EH (cell line): ENCODE measurements at regions not wholly inside any gene's neighbourhood (a gene's known extent, or its start where the extent isn't known, plus 50 kb on each side); places are given as distances from the start of the nearest gene placed in this dataset.

Source experiments
- DNase-seq: peaks from one replicate; pipeline ENCODE4 v3.0.0-alpha.2; 2015; ENCODE audit warnings: low read depth

DNA sequence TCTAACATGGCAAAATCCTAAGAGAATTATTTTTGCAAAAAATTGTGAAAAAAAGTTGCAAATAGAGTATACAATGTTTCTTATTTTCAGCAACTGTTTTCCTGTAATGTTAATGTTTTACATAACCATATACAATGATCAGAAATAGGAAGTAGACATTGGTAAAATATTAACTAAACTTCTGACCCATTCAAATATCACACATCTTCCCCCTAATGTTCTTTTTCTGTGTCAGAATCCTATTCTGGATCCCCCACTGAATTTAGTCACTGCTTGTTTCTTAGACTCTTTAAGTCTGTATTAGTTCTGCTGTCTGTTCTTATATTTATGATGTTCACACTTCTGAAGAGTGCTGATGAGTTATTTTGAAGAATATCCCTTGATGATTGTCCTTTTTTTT is 62.0 kb downstream of the HFE start:
- no peak for DNase-seq

DNA sequence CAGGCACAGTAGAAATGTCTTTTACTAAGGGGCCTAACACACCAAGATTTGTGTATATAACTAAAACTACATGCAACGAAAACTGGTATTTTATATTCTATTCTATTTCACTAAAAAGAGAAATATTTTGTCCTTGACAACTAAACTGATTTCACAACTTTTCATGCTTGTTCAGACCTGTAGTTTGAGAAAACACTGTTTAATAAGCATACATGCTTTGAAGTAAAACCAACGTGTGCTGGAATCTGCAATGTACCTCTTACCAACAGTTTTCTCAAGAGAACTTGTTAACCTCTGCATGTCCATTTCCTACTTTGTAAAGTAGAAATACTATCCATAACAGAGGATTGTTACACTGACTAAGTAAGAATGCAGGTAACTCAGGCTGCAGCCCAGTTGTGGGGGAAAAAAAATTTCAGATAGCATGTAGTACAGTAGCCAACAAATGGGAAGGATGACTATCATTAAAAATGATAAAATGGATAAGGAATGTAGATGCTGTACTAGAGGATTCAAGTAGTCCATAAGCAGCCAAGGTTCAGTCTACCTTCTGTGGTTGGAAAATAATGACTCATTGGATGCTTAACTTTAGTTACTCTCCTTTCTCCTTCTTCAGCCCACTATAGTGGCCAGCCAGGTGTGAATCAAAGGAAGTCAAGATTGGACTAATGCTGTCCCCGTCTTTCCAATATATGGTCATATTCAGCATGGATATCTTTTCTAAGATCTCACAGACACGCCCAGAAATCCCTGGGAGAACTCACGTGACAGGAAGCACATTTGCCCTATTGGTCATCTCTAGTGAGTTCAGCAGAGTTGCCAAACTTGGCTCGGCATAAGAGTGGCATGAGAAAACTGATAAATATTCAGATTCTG is 65.2 kb downstream of the HFE start:
- peak; percentile 13 for DNase-seq

DNA sequence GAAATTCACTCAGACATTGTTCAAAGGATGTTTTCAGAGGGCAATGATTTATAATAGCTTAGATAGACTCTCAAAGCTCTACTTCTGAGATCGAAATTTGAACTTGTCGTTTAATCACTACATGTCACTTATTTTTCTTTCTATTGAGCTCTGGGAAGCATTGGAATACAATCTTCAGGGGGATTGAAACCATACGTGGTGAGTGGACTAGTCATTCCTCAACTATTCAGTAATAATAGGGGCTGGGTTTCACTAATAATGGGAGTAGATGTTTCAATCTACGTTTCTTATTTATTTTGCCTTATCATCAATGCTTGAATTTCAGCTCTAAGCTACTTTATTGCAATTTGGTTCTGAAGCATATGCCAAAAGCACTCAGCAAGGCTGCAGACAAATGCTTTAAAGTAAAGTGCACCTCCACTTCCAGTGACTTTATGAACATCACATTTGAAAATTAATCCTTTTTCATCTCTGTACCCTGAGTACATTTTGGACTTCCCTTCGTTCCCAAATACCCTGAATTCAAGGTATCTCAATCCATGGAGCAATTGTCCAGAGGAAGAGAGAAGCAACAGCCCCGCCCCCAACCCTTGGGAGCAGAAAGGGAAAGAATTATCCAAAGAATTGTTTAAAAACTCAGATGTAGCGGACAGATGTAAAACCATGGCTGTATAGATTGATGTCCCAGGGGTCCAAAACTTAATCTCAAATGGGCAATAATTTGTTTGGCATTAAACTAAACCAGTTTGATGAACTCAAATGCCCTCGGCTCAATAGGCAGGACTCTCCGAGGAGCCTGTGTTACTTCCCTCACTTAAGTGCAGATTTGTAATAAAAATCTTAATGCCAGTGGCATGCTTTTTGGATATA is 68.1 kb downstream of the HFE start:
- peak; percentile 37 for DNase-seq

DNA sequence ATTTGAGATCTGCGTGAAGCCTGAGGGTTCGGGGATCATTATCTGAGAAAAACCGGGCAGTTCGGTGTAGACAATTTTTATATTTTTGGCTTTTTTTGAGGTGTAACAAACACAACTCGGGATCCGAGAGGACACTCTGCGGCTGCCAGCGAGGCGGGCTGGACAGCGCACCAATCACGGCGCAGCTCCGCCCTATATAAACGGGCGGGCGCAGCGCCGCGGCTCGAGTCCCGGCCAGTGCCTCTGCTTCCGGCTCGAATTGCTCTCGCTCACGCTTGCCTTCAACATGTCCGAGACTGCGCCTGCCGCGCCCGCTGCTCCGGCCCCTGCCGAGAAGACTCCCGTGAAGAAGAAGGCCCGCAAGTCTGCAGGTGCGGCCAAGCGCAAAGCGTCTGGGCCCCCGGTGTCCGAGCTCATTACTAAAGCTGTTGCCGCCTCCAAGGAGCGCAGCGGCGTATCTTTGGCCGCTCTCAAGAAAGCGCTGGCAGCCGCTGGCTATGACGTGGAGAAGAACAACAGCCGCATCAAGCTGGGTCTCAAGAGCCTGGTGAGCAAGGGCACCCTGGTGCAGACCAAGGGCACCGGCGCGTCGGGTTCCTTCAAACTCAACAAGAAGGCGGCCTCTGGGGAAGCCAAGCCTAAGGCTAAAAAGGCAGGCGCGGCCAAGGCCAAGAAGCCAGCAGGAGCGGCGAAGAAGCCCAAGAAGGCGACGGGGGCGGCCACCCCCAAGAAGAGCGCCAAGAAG is 69.0 kb downstream of the HFE start:
- DNase-seq, result peak; percentile 91

DNA sequence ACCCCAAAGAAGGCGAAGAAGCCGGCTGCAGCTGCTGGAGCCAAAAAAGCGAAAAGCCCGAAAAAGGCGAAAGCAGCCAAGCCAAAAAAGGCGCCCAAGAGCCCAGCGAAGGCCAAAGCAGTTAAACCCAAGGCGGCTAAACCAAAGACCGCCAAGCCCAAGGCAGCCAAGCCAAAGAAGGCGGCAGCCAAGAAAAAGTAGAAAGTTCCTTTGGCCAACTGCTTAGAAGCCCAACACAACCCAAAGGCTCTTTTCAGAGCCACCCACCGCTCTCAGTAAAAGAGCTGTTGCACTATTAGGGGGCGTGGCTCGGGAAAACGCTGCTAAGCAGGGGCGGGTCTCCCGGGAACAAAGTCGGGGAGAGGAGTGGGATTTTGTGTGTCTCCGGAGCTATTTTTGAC is 69.6 kb downstream of the HFE start:
- DNase-seq, result peak; percentile 63

DNA sequence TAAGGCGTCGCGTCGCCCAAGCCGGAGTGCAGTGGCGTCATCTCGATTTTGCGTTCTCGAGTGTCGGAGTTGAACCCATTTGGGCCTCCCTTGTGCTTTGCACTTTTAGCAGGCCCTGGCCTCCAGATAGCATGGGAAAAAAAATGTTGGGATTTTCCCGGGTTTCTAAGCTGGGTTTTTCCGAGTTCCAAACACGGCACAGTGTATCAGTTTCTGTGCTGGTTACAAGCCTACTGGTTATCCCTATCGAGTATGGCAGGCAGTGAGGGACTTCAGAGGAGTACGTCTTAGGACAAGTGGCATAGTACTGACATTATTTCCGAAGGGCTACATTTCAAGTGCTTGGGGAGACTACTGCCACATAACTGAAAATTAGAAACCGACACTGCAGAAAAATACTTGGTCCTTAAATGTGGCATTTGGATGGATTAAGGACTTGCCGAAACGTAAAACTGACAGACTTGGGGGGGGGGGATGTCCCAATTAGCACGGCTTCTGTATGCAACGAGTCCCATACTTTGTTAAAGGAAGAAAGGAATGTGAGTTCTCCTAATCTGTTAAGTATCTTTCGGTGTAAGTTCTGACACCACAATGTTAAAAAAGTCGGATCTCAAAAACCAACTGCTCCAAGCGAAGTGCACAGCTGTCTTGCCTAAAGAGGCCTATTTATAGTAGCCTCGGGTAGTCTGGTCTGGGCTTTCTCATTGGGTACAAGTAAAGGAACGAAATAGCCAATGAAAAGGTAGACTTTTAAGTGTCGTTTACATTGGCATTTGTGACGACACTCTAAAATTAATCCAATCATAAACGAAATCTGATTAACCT is 70.2 kb downstream of the HFE start:
- DNase-seq, result peak; percentile 98

DNA sequence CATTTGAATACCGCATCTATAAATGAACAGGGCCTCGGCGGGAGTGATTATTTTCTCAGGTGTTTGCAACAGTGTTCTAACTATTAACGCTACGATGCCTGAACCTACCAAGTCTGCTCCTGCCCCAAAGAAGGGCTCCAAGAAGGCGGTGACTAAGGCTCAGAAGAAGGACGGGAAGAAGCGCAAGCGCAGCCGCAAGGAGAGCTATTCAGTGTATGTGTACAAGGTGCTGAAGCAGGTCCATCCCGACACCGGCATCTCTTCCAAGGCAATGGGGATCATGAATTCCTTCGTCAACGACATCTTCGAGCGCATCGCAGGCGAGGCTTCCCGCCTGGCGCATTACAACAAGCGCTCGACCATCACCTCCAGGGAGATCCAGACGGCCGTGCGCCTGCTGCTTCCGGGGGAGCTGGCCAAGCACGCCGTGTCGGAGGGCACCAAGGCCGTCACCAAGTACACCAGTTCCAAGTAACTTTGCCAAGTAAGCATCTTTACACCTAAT is 70.9 kb downstream of the HFE start:
- no peak for DNase-seq

DNA sequence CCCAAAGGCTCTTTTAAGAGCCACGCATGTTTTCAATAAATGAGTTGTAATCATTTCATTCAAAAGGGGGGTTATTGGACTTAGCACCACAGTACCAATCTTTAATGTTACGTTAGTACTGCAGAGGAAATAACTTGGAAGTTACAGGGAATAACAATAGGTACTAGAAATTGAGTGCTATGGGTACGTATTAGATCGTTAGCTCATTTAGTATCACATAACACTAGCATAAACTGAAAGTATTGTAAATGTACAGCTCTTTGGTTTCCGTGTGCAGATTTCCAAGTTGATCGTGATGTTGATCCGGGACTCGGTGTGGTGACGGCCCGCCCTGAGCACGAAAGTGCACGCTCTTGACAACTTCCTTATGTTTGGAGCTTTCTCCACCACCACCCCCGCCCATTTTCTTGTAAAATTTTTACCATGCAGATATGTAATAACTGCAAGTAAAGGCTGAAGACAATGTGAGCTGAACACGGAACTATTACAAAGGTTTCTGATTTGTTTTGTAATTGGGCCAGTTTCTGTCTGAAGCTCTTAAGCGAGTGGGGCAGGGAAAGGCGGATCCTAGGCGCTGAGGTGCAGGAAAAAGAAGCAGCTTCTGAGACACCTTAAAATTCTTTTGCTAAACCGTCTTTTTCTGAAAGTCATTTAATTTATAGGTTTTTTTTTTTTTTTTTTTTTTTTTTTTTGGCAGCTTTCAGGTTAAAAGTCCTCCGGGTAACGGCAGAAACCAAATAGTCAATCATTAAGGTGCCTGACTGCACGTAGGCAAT is 71.5 kb downstream of the HFE start:
- DNase-seq, result peak; percentile 68

DNA sequence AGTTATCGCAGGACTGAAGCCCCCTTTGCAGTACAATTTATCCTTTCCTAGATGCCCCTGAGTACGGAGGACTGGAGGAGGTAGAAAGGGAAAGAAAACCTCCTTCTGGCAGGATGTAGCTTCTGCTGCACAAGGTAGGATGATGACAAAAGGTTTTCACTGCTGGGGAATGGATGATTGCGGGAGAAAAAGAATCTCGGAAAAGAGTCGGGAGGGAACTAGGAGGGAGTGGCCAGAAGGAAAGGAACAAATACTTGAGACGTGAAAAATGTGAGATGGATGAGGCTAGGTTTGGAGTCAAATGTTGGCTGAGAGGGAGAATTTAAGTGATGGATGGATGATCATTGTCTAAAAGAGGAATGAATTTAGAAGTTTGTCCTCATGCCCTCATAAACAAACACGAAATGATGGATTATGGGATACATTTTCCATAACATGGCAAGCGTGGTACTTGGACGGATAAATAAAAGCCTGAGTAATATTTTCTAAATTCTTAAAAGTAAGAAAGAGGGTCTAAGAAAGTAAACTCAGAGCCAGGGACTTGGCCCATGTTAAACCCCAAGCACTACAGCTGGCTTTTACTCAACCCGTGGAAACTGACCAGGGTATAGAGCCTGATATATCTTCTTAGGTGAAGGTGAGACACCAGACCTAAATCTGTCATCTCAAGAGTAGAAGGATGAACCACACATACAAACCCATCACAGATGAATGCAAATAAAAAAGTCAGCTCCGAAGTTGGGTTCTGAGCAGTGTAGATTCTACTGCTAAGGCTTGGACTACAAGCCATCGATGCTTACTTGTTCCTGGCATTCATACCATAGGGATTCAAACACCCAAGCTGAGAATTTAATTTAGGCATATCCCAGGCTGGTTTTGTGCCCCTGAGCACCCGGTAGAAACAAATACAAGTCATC is 72.4 kb downstream of the HFE start:
- peak; percentile 58 for DNase-seq

DNA sequence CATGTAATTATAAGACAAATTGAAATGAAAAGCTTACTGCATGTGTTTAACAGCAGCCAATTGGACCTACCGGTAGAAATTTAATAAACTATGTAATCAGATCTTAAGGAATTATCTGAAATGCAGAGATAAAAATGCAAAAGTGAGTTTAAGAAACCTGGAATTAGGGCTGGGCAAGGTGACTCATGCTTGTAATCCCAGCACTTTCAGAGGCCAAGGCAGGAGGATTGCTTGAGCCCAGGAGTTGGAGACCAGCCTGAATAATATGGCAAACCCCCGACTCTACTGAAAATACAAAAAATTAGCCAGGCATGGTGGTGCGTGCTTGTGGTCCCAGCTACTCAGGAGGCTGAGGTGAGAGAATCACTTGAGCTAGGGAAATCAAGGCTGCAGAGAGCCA is 74.1 kb downstream of the HFE start:
- no peak for DNase-seq

DNA sequence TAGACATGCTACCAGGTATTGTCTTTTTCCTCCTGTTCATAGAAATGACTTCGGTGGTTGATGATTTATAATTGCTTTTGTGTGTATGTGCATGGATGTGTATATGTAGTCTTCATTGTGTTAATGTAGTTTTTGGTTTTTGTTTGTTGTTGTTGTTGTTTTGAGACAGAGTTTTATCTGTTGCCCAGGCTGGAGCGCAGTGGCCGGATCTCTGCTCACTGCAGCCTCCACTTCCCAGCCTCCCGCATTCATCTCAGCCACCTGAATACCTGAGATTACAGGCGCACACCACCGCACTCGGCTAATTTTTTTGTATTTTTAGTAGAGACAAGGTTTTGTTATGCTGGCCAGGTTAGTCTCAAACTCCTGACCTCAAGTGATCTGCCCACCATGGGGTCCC is 75.2 kb downstream of the HFE start:
- DNase-seq, result no peak

DNA sequence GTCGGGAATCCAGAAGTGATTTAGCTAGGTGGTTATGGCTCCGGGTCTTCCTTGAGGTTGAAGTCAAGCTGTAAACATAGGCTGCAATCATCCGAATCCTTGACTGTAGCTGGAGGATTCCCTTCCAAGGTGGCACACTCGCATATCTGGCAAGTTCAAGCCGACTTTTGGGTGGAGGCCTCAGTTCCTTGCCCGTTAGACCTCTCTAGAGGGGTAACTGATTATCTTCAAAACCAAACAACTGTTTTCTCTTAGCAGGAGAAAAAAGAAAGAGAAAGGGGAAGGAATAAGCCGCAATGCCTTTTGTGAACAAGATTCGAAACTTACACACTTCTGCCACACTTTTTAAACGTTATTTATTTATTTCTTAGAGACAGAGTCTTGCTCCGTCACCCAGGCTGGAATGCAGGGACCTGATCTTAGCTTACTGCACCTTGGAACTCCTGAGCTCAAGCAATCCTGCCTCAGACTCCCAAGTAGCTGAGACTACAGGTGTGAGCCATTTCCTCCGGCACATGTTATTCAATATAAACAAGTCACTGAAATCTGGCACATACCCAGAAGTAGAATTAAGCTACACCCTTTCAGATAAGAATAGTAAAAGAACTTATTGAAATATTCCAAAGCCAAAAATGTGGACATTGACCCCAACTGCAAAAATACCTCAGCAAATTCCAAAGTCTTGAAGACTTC is 76.3 kb downstream of the HFE start:
- DNase-seq, result no peak

DNA sequence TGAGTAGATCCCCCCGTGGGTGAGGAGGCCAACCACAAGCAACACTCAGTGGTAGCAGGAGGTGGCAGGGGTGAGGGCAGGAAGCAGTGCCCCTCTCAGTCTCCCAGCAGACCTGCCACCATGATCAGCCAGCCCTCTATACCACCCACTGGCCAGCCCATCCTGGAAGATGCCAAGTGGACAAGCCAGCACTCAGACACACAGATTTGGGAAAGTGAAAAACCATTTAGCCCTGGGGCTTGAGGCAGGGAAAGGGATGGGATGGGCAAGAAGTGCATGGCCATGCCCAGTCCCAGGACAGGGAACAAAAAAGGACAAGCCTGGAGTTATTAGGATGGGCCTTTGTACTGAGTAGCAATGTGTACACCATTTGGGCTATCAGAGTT is 76.9 kb downstream of the HFE start:
- no peak for DNase-seq

DNA sequence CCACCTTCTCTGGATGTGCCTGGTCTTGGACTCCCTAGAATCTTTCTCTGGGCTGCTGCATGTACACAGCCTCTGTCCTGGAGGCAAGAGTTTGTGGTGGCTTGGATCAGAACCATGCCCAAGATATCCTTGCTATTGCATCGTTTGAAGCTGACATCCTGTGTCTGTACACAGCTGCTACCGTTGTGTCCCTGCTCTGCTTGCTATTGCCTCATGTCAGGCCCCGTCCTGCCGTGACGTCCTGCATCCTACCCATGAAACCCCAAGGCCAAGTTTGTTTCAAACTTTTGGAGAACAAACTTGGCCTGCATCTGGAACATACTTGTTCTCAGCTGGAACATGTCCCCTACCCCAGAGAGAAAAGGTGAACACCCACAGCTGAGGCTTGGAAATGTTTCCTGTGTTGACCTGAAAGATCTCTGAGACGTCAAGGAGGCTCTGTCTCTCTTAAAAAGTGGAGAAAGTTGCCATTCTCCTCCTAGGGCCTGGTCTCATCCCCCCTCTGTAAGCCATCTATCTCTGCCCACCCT is 78.1 kb downstream of the HFE start:
- no peak for DNase-seq

DNA sequence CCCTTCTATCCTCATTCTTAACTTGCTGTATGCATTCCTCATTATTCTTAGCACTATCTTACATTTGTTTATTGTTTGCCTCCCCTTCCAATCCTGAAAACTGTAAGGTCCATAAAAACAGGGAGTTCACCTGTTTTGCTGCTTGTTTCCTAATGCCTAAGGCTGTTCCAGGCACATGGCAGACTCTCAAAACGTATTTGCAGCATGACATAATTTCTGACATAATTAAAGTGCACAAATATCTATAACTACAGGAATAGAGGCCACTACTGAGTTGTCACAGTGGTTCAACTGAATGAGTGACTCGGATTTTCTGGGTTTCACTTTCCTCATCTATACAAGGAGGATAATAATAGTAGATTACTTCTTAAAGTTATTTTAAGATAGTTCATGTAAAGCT is 83.0 kb downstream of the HFE start:
- peak; percentile 17 for DNase-seq

DNA sequence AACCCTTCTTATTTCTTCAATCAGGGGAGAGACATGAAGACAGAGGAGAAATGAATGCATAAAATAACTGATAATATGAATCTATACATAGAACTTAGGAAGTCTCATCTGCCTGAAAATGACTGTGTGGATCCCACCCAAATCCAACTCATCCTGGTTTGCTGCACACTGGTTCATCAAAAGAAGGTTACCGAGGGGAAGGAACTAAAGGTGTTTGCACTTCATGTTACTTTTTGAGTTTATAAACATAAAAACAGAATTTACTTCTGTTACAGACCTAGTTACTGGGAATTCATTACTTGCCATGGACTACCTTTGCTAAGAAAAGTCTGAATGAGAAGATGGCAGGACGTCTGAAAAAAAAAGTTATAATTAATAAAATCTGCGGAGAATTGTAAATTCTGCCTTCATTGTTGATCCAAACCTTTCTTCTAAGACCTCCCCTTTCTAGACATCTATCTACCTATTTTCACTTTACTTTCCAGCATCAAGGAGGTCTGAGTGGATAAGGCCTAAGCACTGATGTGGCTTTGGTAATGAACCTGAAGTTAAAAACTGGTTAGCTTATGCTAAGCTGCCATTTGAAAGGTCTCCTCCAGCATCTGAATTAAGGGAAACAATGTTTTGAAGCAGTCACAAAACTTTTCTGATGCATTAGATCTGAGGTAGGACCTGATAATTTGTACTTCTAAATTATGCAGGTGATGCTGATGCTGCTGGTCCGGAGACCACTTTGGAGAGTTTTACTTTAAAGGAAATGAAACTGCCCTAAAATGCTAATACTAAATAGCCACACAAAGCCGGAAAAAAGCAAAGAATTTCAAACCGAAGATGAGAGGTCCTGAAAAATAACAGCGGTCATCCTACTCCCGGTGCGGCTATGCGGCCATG is 84.0 kb downstream of the HFE start:
- DNase-seq, result no peak

DNA sequence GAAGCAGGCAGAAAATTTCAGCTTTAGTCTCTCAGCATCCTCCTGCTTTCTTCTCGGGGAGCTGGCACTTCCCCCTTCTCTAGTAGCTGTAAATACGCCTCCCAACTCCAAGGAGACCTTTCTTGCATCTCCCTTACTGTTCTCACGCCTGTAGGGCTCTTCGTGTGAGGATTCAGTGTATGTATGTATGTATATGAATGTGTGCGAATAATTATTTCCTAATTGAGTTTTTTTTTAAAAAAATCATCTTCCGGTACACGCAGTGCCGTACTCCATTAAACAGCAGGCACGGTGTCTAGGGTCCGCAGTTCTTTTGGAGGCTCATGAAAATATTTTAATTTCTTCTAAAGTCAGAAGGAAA is 85.4 kb downstream of the HFE start:
- DNase-seq, result peak; percentile 61

DNA sequence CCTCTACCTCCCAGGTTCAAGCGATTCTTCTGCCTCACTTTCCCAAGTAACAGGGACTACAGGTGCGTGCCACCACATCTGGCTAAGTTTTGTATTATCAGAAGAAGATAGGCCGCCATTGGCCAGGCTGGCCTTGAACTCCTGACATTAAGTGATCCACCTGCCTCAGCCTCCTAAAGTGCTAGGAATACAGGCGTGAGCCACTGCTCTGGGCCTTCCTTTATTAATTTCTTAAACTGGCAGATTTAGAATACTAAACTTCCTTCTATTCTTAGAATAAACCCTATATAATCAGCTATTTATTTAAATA is 86.6 kb downstream of the HFE start:
- DNase-seq, result no peak
